GM23248 (cell line): ENCODE measurements at regions not wholly inside any gene's neighbourhood (a gene's known extent, or its start where the extent isn't known, plus 50 kb on each side); places are given as distances from the start of the nearest gene placed in this dataset.

Experiments
- DNase-seq: peaks from one replicate; pipeline ENCODE4 v3.0.0-alpha.2; 2015
- H2AFZ ChIP-seq: fragments of 200-600 bp; sonication (generic); 2 replicates; pipeline ENCODE4 v1.6.1; 2016; ENCODE audit warnings: antibody characterized with exemption
- H3F3A ChIP-seq: fragments of 200-600 bp; sonication (generic); 2 replicates; pipeline ENCODE4 v1.6.1; 2016; ENCODE audit warnings: mild to moderate bottlenecking, antibody characterized with exemption, mixed run types; ENCODE audit not compliant: insufficient read depth
- H3K27ac ChIP-seq: fragments of 200-600 bp; sonication (generic); 2 replicates; pipeline ENCODE4 v1.5.1; 2016; ENCODE audit warnings: mild to moderate bottlenecking
- H3K27me3 ChIP-seq: fragments of 200-600 bp; sonication (generic); replicated peaks from 2 replicates; pipeline ENCODE4 v1.6.1; 2016; ENCODE audit warnings: mild to moderate bottlenecking; ENCODE audit not compliant: insufficient read depth
- H3K36me3 ChIP-seq: fragments of 200-600 bp; sonication (generic); 2 replicates; pipeline ENCODE4 v1.6.1; 2016; ENCODE audit warnings: low read depth, mild to moderate bottlenecking
- H3K4me1 ChIP-seq: fragments of 200-600 bp; sonication (generic); 2 replicates; pipeline ENCODE4 v1.6.1; 2016; ENCODE audit warnings: mild to moderate bottlenecking; ENCODE audit not compliant: insufficient read depth
- H3K4me2 ChIP-seq: fragments of 200-600 bp; sonication (generic); one replicate; pipeline ENCODE4 v1.6.1; 2016; ENCODE audit warnings: mild to moderate bottlenecking; ENCODE audit not compliant: unreplicated experiment
- H3K4me3 ChIP-seq: fragments of 200-600 bp; sonication (generic); 2 replicates; pipeline ENCODE4 v1.5.1; 2016; ENCODE audit warnings: mild to moderate bottlenecking
- H3K79me2 ChIP-seq: fragments of 200-600 bp; sonication (generic); 2 replicates; pipeline ENCODE4 v1.6.1; 2016; ENCODE audit warnings: mild to moderate bottlenecking; ENCODE audit not compliant: insufficient read depth
- H3K9ac ChIP-seq: fragments of 200-600 bp; sonication (generic); 2 replicates; pipeline ENCODE4 v1.6.1; 2016; ENCODE audit warnings: mild to moderate bottlenecking
- H3K9me2 ChIP-seq: fragments of 200-600 bp; sonication (generic); 2 replicates; pipeline ENCODE4 v1.6.1; 2016; ENCODE audit warnings: mixed run types, mild to moderate bottlenecking, moderate library complexity; ENCODE audit not compliant: insufficient read depth
- H3K9me3 ChIP-seq: fragments of 200-600 bp; sonication (generic); one replicate; pipeline ENCODE4 v1.6.1; 2017; ENCODE audit warnings: low read depth
- H4K20me1 ChIP-seq: fragments of 200-600 bp; sonication (generic); 2 replicates; pipeline ENCODE4 v1.6.0; 2016; ENCODE audit not compliant: insufficient read depth
- EZH2 ChIP-seq: fragments of 200-600 bp; sonication (generic); IDR thresholded peaks from 2 replicates; pipeline ENCODE4 v1.6.1; 2018; ENCODE audit warnings: antibody characterized with exemption, mild to moderate bottlenecking; ENCODE audit not compliant: insufficient read depth, poor library complexity, severe bottlenecking
- EZH2phosphoT487 ChIP-seq: fragments of 200-600 bp; sonication (generic); IDR thresholded peaks from 2 replicates; pipeline ENCODE4 v1.6.1; 2018; ENCODE audit warnings: antibody characterized with exemption, moderate library complexity, mild to moderate bottlenecking, low read depth; ENCODE audit not compliant: insufficient read depth
- WGBS, 2 experiments: methylation state at CpG; one replicate each; pipeline ENCODE4 v1.1.6; 2015 to 2017; ENCODE audit warnings: low lambda C conversion rate in 2 of 2, low coverage in 1 of 2; ENCODE audit errors: missing lambda C conversion rate in 2 of 2; 5-methylcytosine and 5-hydroxymethylcytosine counted together
- in situ Hi-C: fragments of 300-500 bp; cut with MboI; formaldehyde crosslinking; loops from 2 replicates; pipeline ENCODE4 v1.15.0; 2020

DNA sequence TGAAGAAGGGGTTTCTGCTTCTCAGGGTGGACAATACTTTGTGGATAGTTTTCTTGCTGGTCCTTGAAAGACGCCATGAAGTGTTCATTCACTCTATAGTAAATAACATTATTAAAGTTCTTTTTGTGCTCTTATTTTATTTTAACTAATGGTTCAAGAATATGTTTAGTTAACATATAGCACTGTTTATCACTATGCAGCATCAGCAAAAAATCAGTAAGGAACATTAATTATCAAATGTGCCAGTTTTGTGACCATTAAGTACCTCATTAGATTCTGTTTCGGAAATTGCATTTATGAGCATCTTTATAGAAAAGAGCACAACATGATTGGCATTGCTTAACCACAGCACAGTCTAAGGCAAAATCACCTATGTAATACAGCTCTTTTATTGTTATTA lies 385.6 kb downstream of the LMO4 start:
- Histone ChIP-seq H3K9me3 (no peaks in the 10 kb centered on the region), H3K4me1 (no peaks in the 10 kb centered on the region), H3K79me2 (no peaks in the 10 kb centered on the region), H3K27me3 (no peaks in the 10 kb centered on the region), H3F3A (no peaks in the 10 kb centered on the region), H3K9ac (no peak overlapping the region), H3K4me2 (no peak overlapping the region), H3K4me3 (no peak overlapping the region), H3K9me2 (no peaks in the 10 kb centered on the region), H3K36me3 (no peaks in the 10 kb centered on the region), H2AFZ (no peak overlapping the region), H3K27ac (no peak overlapping the region), H4K20me1 (no peaks in the 10 kb centered on the region)
- 91 to 95% methylated on average over 2 of the region's 2 CpGs for WGBS, 2 experiments
- DNase-seq, result no peak
- TF ChIP-seq EZH2, result no peak
- no peak for TF ChIP-seq EZH2phosphoT487
- in situ Hi-C loops, result no loop called here

DNA sequence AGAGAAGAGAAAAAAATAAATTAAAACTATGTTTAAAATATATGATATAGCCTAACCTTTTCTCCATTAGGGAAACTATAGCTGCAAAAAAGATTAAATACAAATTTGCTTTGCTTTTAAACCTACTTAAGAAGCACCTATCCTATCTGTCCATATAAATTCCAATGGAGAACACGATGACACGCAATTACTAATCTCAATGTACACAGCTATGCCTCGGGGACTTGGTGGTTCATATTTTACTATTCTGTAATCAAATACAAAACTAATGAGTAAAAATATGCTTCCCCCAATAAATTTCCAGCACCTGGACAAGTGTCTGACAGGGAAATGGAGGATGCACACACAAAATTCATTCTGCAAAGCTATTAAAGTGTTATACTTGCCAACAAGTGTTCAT lies 386.4 kb downstream of the LMO4 start:
- WGBS, 2 experiments, result 86 to 88% methylated on average over 3 of the region's 3 CpGs
- no peak overlapping the region for H3K4me3 ChIP-seq
- no peaks in the 10 kb centered on the region for H3K27me3 ChIP-seq
- no peaks in the 10 kb centered on the region for H3K9me3 ChIP-seq
- H2AFZ ChIP-seq, result no peak overlapping the region
- H3K36me3 ChIP-seq, result no peaks in the 10 kb centered on the region
- no peak for DNase-seq
- in situ Hi-C loops, result no loop called here
- H4K20me1 ChIP-seq, result no peaks in the 10 kb centered on the region
- H3K27ac ChIP-seq, result no peak overlapping the region
- H3K9me2 ChIP-seq, result no peaks in the 10 kb centered on the region
- H3K4me2 ChIP-seq, result no peak overlapping the region
- H3F3A ChIP-seq, result no peaks in the 10 kb centered on the region
- no peaks in the 10 kb centered on the region for H3K4me1 ChIP-seq
- no peaks in the 10 kb centered on the region for H3K79me2 ChIP-seq
- H3K9ac ChIP-seq, result no peak overlapping the region
- TF ChIP-seq EZH2phosphoT487 (no peak), EZH2 (no peak)

DNA sequence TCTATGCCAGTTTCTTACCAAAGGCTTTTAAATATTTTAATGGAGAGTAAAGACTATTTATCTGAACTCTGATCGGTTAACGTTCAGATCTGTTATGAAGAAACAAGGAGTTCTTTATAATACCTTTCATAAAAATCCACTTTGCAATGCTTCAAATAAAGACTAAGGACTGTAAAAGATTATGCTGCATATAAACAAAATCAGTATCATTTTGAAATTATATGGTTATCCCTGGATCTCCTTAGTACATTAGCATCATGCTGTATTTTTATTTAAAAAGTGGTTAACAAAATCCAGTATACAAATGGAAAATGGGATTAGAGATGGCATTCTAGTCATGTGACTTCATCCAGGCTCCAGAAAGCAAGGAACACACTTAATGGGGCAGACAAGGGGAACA lies 386.8 kb downstream of the LMO4 start:
- Histone ChIP-seq H3K4me1 (no peaks in the 10 kb centered on the region), H3K79me2 (no peaks in the 10 kb centered on the region), H3K9me2 (no peaks in the 10 kb centered on the region), H3K4me2 (no peak overlapping the region), H3K36me3 (no peaks in the 10 kb centered on the region), H3K27ac (no peak overlapping the region), H3K9ac (no peak overlapping the region), H3K27me3 (no peaks in the 10 kb centered on the region), H3K4me3 (no peak overlapping the region), H3F3A (no peaks in the 10 kb centered on the region), H3K9me3 (no peaks in the 10 kb centered on the region), H2AFZ (no peak overlapping the region), H4K20me1 (no peaks in the 10 kb centered on the region)
- in situ Hi-C loops, result no loop called here
- no peak for DNase-seq
- WGBS, 2 experiments, result 64 to 76% methylated on average over 2 of the region's 2 CpGs
- TF ChIP-seq EZH2 (no peak), EZH2phosphoT487 (no peak)

DNA sequence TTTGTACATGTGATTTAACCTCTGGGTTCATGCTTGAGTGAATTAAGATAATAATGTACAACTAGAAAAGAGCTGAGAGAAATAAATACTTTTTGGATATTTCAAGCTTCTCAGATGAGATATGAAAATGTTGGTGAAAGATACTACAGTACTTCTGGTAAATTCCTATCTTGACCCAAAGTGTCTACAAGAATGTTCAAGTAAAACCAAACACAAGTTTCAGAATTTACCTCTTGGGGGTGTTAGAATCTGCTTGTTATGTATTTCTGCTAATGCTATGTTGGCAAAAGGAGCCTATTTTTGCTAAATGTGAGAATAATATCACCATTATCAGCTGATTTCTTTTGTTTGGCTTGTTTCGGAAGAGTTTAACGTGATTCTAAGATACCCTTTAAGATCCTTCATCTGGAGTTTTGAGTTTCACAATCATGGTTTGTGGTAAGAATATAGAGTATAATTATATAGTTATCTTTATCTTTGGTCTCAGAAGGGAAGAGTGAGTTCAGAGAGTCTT lies 388.5 kb downstream of the LMO4 start:
- no peaks in the 10 kb centered on the region for H3K27me3 ChIP-seq
- H3K79me2 ChIP-seq, result no peaks in the 10 kb centered on the region
- no peaks in the 10 kb centered on the region for H3F3A ChIP-seq
- no peak overlapping the region for H3K4me2 ChIP-seq
- H4K20me1 ChIP-seq, result no peaks in the 10 kb centered on the region
- no peaks in the 10 kb centered on the region for H3K36me3 ChIP-seq
- no peak overlapping the region for H3K4me3 ChIP-seq
- no peak overlapping the region for H2AFZ ChIP-seq
- no peaks in the 10 kb centered on the region for H3K4me1 ChIP-seq
- H3K27ac ChIP-seq, result no peak overlapping the region
- DNase-seq, result no peak
- H3K9me2 ChIP-seq, result no peaks in the 10 kb centered on the region
- H3K9me3 ChIP-seq, result no peaks in the 10 kb centered on the region
- no peak overlapping the region for H3K9ac ChIP-seq
- in situ Hi-C loops, result no loop called here
- no peak for TF ChIP-seq EZH2phosphoT487
- no peak for TF ChIP-seq EZH2
- 96% methylated on average over 2 of the region's 2 CpGs for WGBS, 2 experiments

DNA sequence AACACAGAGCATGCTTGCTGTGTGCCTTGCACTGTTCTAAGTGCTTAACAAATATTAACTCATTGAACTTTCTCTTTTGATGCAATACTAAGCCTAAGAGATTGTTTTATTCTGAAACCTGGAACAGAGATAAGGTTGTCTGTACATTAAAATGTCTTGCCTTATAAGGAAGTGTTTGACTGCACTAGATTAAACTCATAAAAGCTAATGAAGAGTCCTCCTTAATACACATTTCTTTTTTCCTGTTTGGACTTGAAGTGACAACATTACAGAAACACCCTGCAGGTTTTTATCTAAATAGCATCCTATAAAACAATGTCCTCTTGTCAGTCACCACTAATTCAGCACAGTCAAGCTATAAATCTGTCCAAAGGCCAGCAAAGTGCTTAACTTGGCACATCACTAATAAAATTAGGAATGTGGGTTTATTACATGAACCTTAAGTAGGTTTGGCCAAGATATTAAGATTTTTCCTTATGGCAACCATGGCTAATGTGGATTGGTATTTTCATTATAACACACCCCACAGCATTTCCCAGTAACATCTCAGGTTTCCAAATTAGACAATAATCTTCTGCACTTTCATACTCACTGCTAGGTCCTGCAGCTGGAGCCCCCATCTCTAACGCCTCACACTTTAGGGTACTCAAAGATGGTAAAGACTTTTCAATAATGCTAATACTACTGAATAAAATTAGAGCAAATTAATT lies 389.7 kb downstream of the LMO4 start:
- no peaks in the 10 kb centered on the region for H3K4me1 ChIP-seq
- no peaks in the 10 kb centered on the region for H3K27me3 ChIP-seq
- no peak overlapping the region for H3K4me3 ChIP-seq
- H3K9ac ChIP-seq, result no peak overlapping the region
- no peaks in the 10 kb centered on the region for H3F3A ChIP-seq
- no peak overlapping the region for H3K27ac ChIP-seq
- in situ Hi-C loops, result no loop called here
- no peak for DNase-seq
- H3K79me2 ChIP-seq, result no peaks in the 10 kb centered on the region
- whole genome bisulfite sequencing, 2 experiments, result 64 to 75% methylated on average over 1 of the region's 1 CpG
- H3K4me2 ChIP-seq, result no peak overlapping the region
- no peaks in the 10 kb centered on the region for H3K9me2 ChIP-seq
- H4K20me1 ChIP-seq, result no peaks in the 10 kb centered on the region
- no peak overlapping the region for H2AFZ ChIP-seq
- no peak for TF ChIP-seq EZH2phosphoT487
- no peak for TF ChIP-seq EZH2
- no peaks in the 10 kb centered on the region for H3K36me3 ChIP-seq
- H3K9me3 ChIP-seq, result no peaks in the 10 kb centered on the region
